Gastroesophageal sphincter (tissue), 4 donors: ENCODE measurements at regions not wholly inside any gene's neighbourhood (a gene's known extent, or its start where the extent isn't known, plus 50 kb on each side); places are given as distances from the start of the nearest gene placed in this dataset.

Experiments
- ATAC-seq: fragments of 150-250 bp; one replicate; pipeline ENCODE4 v1.9.1; 2016; ENCODE audit warnings: mild to moderate bottlenecking, moderate library complexity
- H3K27ac ChIP-seq, 4 donors: fragments of 200-600 bp; sonication (generic) in 3 of 4; 1 replicate in 3 of 4; 2 replicates in 1 of 4; pipeline ENCODE4 v1.5.1; 2016 to 2019
- H3K27me3 ChIP-seq: fragments of 200-600 bp; sonication (generic); one replicate; pipeline ENCODE4 v1.5.1; 2019
- H3K36me3 ChIP-seq, 2 donors: fragments of 200-600 bp; sonication (generic); one replicate each; pipeline ENCODE4 v1.5.1; 2019; ENCODE audit warnings: control low read depth in 1 of 2
- H3K4me1 ChIP-seq, 3 donors: fragments of 200-600 bp; sonication (generic); 1 replicate in 2 of 3; 2 replicates in 1 of 3; pipeline ENCODE4 v1.5.1; 2016 to 2019; ENCODE audit warnings: control low read depth in 2 of 3
- H3K4me3 ChIP-seq, 2 donors: fragments of 200-600 bp; sonication (generic); one replicate each; pipeline ENCODE4 v1.5.1; 2019; ENCODE audit warnings: mild to moderate bottlenecking in 1 of 2, moderate library complexity in 1 of 2
- H3K9me3 ChIP-seq, 3 donors: fragments of 200-600 bp; sonication (generic); one replicate each; pipeline ENCODE4 v1.5.1; 2017 to 2019; ENCODE audit warnings: control low read depth in 2 of 3
- CTCF ChIP-seq, 4 experiments: fragments of 200-600 bp in 2 of 4; fragments of 450-650 bp in 2 of 4; sonication (generic) in 1 of 4; IDR thresholded peaks; one replicate each; pipeline ENCODE4 v1.5.1; 2017 to 2019; ENCODE audit warnings: antibody characterized with exemption in 4 of 4, mild to moderate bottlenecking in 2 of 4, moderate library complexity in 2 of 4
- EP300 ChIP-seq: sonication (generic); formaldehyde crosslinking; IDR thresholded peaks from one replicate; pipeline ENCODE4 v1.6.1; 2017; ENCODE audit warnings: antibody characterized with exemption, mild to moderate bottlenecking
- POLR2A ChIP-seq, 2 donors: fragments of 450-650 bp; IDR thresholded peaks; one replicate each; pipeline ENCODE4 v1.6.1; 2017; ENCODE audit warnings: antibody characterized with exemption in 2 of 2, mild to moderate bottlenecking in 2 of 2, moderate library complexity in 1 of 2
- POLR2AphosphoS5 ChIP-seq: sonication (generic); formaldehyde crosslinking; IDR thresholded peaks from one replicate; pipeline ENCODE4 v1.6.1; 2017; ENCODE audit warnings: antibody characterized with exemption
- WGBS, 2 donors: methylation state at CpG; one replicate each; pipeline ENCODE4 v1.1.5; 2018; ENCODE audit warnings: low coverage in 1 of 2; 5-methylcytosine and 5-hydroxymethylcytosine counted together

GRCh38 chr2:20130821-20131645 lies 79.6 kb upstream of the LAPTM4A start:
- no peak for ATAC-seq
- 86 to 92% methylated on average over 3 to 6 of the region's 11 CpGs for WGBS, 2 donors

DNA sequence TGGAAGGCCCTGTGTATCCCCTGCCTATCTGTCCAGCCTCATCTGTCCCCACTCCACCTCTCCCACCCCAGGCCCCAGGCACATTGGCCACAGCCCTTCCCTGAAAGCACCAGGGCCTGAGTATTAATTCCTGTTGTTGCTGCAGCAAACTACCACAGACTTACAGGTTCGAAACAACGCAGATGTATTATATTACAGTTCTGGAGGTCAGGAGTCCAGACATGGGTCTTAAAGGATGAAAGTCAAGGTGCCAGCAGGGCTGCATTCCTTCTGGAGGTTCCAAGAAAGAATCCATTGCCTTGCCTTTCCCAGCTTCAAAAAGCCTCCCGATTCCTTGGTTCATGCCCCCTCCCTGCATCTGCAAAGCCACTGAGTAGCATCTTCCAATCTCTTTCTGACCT lies 78.7 kb upstream of the LAPTM4A start:
- Histone ChIP-seq H3K27ac (no peak overlapping the region), H3K9me3 (no peaks in the 10 kb centered on the region), H3K27me3 (no peaks in the 10 kb centered on the region), H3K4me1 (no peaks in the 10 kb centered on the region), H3K36me3 (no peaks in the 10 kb centered on the region), H3K4me3 (no peak overlapping the region)
- TF ChIP-seq EP300, result no peak
- no peak for TF ChIP-seq POLR2AphosphoS5
- TF ChIP-seq CTCF (IDR thresholded peaks at IDR 0.05), result no peak
- 79 to 93% methylated on average over 2 to 3 of the region's 3 CpGs for WGBS, 2 donors
- ATAC-seq, result no peak

More at GRCh38 chr2:20130821-20131645, 79.6 kb upstream of the LAPTM4A start:
- no peak overlapping the region for H3K4me3 ChIP-seq
- no peaks in the 10 kb centered on the region for H3K9me3 ChIP-seq
- H3K27ac ChIP-seq, result no peak overlapping the region
- no peaks in the 10 kb centered on the region for H3K27me3 ChIP-seq
- no peaks in the 10 kb centered on the region for H3K36me3 ChIP-seq
- TF ChIP-seq POLR2AphosphoS5, result no peak
- TF ChIP-seq CTCF (IDR thresholded peaks at IDR 0.05), result no peak
- no peak for TF ChIP-seq POLR2A (IDR thresholded peaks at IDR 0.05)
- TF ChIP-seq EP300, result no peak
- no peaks in the 10 kb centered on the region for H3K4me1 ChIP-seq

- TF ChIP-seq CTCF (IDR thresholded peaks at IDR 0.05) (no peak), POLR2AphosphoS5 (no peak), EP300 (no peak), POLR2A (IDR thresholded peaks at IDR 0.05) (no peak)
- H3K27me3 ChIP-seq, result no peaks in the 10 kb centered on the region
- ATAC-seq, result no peak
- 75 to 83% methylated on average over 2 to 4 of the region's 12 CpGs for WGBS, 2 donors
- no peaks in the 10 kb centered on the region for H3K9me3 ChIP-seq
- no peak overlapping the region for H3K4me3 ChIP-seq
- H3K4me1 ChIP-seq, result no peaks in the 10 kb centered on the region
- H3K36me3 ChIP-seq, result no peaks in the 10 kb centered on the region
- no peak overlapping the region for H3K27ac ChIP-seq
Measured at GRCh38 chr2:20129331-20130159, 78.1 kb upstream of the LAPTM4A start.

- WGBS, 2 donors, result 86 to 100% methylated on average over 3 to 4 of the region's 5 CpGs
- TF ChIP-seq CTCF (IDR thresholded peaks at IDR 0.05), result no peak
- TF ChIP-seq EP300, result no peak
- no peak for TF ChIP-seq POLR2AphosphoS5
- TF ChIP-seq POLR2A (IDR thresholded peaks at IDR 0.05), result no peak
- no peak for ATAC-seq
Measured at GRCh38 chr2:20128506-20129330, 77.3 kb upstream of the LAPTM4A start.

More at GRCh38 chr2:20128506-20129330, 77.3 kb upstream of the LAPTM4A start:
- Histone ChIP-seq H3K36me3 (no peaks in the 10 kb centered on the region), H3K4me3 (no peak overlapping the region), H3K27ac (no peak overlapping the region), H3K27me3 (no peaks in the 10 kb centered on the region), H3K4me1 (no peaks in the 10 kb centered on the region), H3K9me3 (no peaks in the 10 kb centered on the region)
